ENCODE measurements at regions not wholly inside any gene's neighbourhood (a gene's known extent, or its start where the extent isn't known, plus 50 kb on each side); places are given as distances from the start of the nearest gene placed in this dataset.
A peak's percentile ranks its signal among the peaks of the same experiment; 100 is the strongest.

- no peak for ATAC-seq
- TF ChIP-seq ESRRG (CRISPR knock-in tag; IDR thresholded peaks at IDR 0.05) (no peak), ARNTL (CRISPR knock-in tag; IDR thresholded peaks at IDR 0.05; ENCODE audit: borderline replicate concordance, low read depth) (no peak), OSR1 (CRISPR knock-in tag; IDR thresholded peaks at IDR 0.05) (no peak), ZNF8 (CRISPR knock-in tag; IDR thresholded peaks at IDR 0.05) (no peak), SNAI2 (CRISPR knock-in tag; IDR thresholded peaks at IDR 0.05) (no peak), ZFP30 (CRISPR knock-in tag; IDR thresholded peaks at IDR 0.05) (no peak)
Observed at GRCh38 chr4:152258391-152258790, 277.5 kb downstream of the FBXW7 start.

- TF ChIP-seq TCF4 (CRISPR knock-in tag; IDR thresholded peaks at IDR 0.05; ENCODE audit: borderline replicate concordance) = no peak
- no peak for TF ChIP-seq ZC3H10 (CRISPR knock-in tag; IDR thresholded peaks at IDR 0.05)
- no peak for TF ChIP-seq TOX (CRISPR knock-in tag; IDR thresholded peaks at IDR 0.05; ENCODE audit: borderline replicate concordance)
- TF ChIP-seq PATZ1 (CRISPR knock-in tag; IDR thresholded peaks at IDR 0.05; ENCODE audit: borderline replicate concordance) = no peak
- TF ChIP-seq ZFP3 (CRISPR knock-in tag; IDR thresholded peaks at IDR 0.05) = no peak
- no peak for TF ChIP-seq ZFP30 (CRISPR knock-in tag; IDR thresholded peaks at IDR 0.05)
- TF ChIP-seq GLIS3 (CRISPR knock-in tag; IDR thresholded peaks at IDR 0.05) = no peak
- no peak for TF ChIP-seq ISL1 (CRISPR knock-in tag; IDR thresholded peaks at IDR 0.05)
- no peak for TF ChIP-seq ZNF8 (CRISPR knock-in tag; IDR thresholded peaks at IDR 0.05)
- no peak for TF ChIP-seq ESRRG (CRISPR knock-in tag; IDR thresholded peaks at IDR 0.05)
- no peak for TF ChIP-seq SNAI2 (CRISPR knock-in tag; IDR thresholded peaks at IDR 0.05)
- ATAC-seq = 0 out of 3 replicates have a peak, but pooled peaks have one; percentile 35
Observed at GRCh38 chr4:152257601-152258066, 278.3 kb downstream of the FBXW7 start.

- no peak for ATAC-seq
- TF ChIP-seq ZNF565 (CRISPR knock-in tag; conservative IDR thresholded peaks at IDR 0.05; ENCODE audit: low read depth) (no peak), PATZ1 (CRISPR knock-in tag; IDR thresholded peaks at IDR 0.05; ENCODE audit: borderline replicate concordance) (no peak)
Observed at GRCh38 chr4:152256996-152257395, 278.9 kb downstream of the FBXW7 start.

- ATAC-seq = no peak
Observed at GRCh38 chr4:152255437-152255836, 280.5 kb downstream of the FBXW7 start.

More at GRCh38 chr4:152255437-152255836, 280.5 kb downstream of the FBXW7 start:
- TF ChIP-seq ISL1 (CRISPR knock-in tag; IDR thresholded peaks at IDR 0.05) (no peak), SNAI2 (CRISPR knock-in tag; IDR thresholded peaks at IDR 0.05) (no peak), ZFP3 (CRISPR knock-in tag; IDR thresholded peaks at IDR 0.05) (no peak), TOX (CRISPR knock-in tag; IDR thresholded peaks at IDR 0.05; ENCODE audit: borderline replicate concordance) (no peak), CSRNP3 (CRISPR knock-in tag; IDR thresholded peaks at IDR 0.05) (no peak), BACH2 (CRISPR knock-in tag; IDR thresholded peaks at IDR 0.05; ENCODE audit: borderline replicate concordance) (no peak), TSHZ2 (CRISPR knock-in tag; IDR thresholded peaks at IDR 0.05) (no peak), ZNF8 (CRISPR knock-in tag; IDR thresholded peaks at IDR 0.05) (no peak), ZNF70 (CRISPR knock-in tag; IDR thresholded peaks at IDR 0.05) (no peak), POU6F1 (CRISPR knock-in tag; IDR thresholded peaks at IDR 0.05; ENCODE audit: borderline replicate concordance, low read depth) (no peak), ARNTL (CRISPR knock-in tag; IDR thresholded peaks at IDR 0.05; ENCODE audit: borderline replicate concordance, low read depth) (no peak), ZC3H10 (CRISPR knock-in tag; IDR thresholded peaks at IDR 0.05) (no peak)
